ENCODE measurements at regions not wholly inside any gene's neighbourhood (a gene's known extent, or its start where the extent isn't known, plus 50 kb on each side); places are given as distances from the start of the nearest gene placed in this dataset.

DNA sequence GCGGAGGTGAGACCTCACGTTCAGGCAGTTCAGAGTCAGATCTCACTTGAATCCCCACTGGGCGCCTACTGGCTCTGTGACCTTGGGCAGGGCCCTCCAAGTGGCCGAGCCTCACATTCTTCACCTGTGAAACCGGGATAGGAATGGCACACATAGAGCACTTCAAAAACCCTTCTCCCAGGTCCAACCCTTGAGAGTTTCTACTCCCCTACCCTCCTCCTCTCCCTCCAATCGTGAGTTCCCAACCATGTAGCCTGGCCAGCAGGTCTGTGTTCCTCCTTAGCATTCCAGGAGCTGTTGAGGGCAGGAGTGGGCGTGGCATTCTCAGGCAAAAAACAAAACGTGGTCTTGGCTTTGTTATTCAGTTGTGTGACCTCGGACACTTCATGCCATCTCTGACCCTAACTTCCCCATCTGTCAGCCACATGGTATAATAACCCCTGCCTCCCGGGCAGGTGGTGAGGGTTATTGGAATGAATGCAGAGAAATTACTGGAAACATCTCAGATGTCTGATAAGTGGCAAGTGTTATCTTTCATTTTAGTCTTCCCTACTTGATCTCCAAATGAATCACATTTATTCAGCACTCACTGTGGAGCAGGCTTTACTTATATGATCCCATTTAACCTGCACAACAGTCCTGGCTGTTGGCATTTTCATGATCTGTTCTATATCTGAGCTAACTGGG, 112.8 kb upstream of the BOD1 start:
- Histone ChIP-seq H3K36me3 (no peaks in the 10 kb centered on the region), H3K27me3 (no peaks in the 10 kb centered on the region), H3K4me1 (no peaks in the 10 kb centered on the region), H3K27ac (no peak overlapping the region), H3K4me3 (no peak overlapping the region), H3K9me3 (peaks cover 0 to 7% (median 0%) of the 10 kb centered on the region in 3 donors)
- TF ChIP-seq, protein P1, sequence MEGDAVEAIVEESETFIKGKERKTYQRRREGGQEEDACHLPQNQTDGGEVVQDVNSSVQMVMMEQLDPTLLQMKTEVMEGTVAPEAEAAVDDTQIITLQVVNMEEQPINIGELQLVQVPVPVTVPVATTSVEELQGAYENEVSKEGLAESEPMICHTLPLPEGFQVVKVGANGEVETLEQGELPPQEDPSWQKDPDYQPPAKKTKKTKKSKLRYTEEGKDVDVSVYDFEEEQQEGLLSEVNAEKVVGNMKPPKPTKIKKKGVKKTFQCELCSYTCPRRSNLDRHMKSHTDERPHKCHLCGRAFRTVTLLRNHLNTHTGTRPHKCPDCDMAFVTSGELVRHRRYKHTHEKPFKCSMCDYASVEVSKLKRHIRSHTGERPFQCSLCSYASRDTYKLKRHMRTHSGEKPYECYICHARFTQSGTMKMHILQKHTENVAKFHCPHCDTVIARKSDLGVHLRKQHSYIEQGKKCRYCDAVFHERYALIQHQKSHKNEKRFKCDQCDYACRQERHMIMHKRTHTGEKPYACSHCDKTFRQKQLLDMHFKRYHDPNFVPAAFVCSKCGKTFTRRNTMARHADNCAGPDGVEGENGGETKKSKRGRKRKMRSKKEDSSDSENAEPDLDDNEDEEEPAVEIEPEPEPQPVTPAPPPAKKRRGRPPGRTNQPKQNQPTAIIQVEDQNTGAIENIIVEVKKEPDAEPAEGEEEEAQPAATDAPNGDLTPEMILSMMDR (IDR thresholded peaks at IDR 0.05) = no peak
- no peak for TF ChIP-seq POLR2AphosphoS5 (IDR thresholded peaks at IDR 0.05)
- TF ChIP-seq EP300 (IDR thresholded peaks at IDR 0.05) = no peak
- no peak for TF ChIP-seq POLR2A (IDR thresholded peaks at IDR 0.05)
- WGBS, 2 donors (ENCODE audit: low coverage in 1 of 2) = 49 to 63% methylated on average over 3 to 5 of the region's 10 CpGs
- ATAC-seq = no peak

DNA sequence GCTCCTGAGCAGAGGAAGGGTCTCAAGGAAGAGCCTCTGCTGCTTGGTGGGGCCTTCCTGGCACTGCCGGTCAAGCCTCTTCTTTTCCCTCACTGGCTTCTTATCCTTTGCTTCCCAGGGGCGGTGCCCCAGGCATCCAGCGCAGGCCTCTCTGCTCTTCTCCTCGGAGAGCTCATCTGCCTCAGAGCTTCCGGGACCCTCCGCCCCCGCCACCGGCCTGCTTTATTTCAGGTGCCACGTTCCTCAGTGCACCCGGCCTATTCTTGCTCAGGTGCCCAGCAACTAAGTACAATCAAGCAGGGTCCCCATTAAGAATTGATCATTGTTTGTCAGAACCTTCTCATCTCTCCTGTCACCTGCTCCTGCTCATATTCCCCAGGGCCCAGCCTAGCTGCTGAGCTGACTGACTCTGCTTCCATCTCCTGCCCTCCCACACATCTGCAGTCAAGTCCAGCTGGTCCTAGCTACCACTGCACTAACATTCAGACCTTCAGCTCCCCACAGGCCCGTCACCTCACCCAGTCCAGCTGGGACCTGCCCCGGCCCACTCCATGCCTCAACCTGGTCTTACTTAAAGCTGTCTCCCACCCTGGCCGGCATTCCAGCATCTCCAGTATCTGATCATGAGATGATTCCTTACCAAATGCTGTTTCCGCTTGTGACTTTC, 114.3 kb upstream of the BOD1 start:
- ATAC-seq = no peak
- WGBS, 2 donors (ENCODE audit: low coverage in 1 of 2) = 85 to 86% methylated on average over 8 to 13 of the region's 14 CpGs
- no peaks in the 10 kb centered on the region for H3K4me1 ChIP-seq
- H3K27me3 ChIP-seq = no peaks in the 10 kb centered on the region
- TF ChIP-seq EP300 (IDR thresholded peaks at IDR 0.05) (no peak), POLR2AphosphoS5 (IDR thresholded peaks at IDR 0.05) (no peak), POLR2A (IDR thresholded peaks at IDR 0.05) (no peak)
- TF ChIP-seq, protein P1 (IDR thresholded peaks at IDR 0.05) = no peak
- H3K36me3 ChIP-seq = no peaks in the 10 kb centered on the region
- no peak overlapping the region for H3K4me3 ChIP-seq
- peaks cover 0 to 5% (median 0%) of the 10 kb centered on the region in 3 donors for H3K9me3 ChIP-seq
- H3K27ac ChIP-seq = no peak overlapping the region

DNA sequence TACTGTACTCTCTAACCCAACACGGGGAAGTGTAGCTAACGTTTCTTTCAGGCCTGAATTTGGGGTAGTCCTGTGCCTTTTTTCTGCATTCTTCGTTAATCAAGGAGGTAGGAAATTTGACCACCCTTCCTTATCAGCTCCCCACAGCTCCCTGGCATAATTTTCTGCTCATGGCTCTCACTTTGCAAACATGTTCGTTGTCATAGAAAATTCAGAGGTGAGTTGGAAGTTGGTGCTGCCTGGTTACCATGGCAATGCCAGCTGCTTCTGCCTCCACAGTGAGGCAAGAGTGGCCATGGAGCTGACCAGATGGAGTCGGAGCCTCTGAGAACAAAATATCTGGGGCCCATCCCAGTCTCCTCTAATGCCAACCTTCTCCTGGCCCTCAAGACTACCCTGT, 116.6 kb upstream of the BOD1 start:
- Histone ChIP-seq H3K4me3 (no peak overlapping the region), H3K27ac (no peak overlapping the region), H3K9me3 (no peaks in the 10 kb centered on the region), H3K36me3 (no peaks in the 10 kb centered on the region), H3K4me1 (no peaks in the 10 kb centered on the region), H3K27me3 (peaks cover 3% of the 10 kb centered on the region)
- WGBS, 2 donors (ENCODE audit: low coverage in 1 of 2) = 60% methylated on average over 5 of the region's 5 CpGs; no CpG with 5 or more reads in 1 of the 2 donors
- TF ChIP-seq POLR2AphosphoS5 (IDR thresholded peaks at IDR 0.05) = no peak
- no peak for TF ChIP-seq POLR2A (IDR thresholded peaks at IDR 0.05)
- TF ChIP-seq, protein P1 (IDR thresholded peaks at IDR 0.05) = no peak
- TF ChIP-seq EP300 (IDR thresholded peaks at IDR 0.05) = no peak
- ATAC-seq = no peak

- Histone ChIP-seq H3K36me3 (no peaks in the 10 kb centered on the region), H3K27me3 (peaks cover 7% of the 10 kb centered on the region), H3K4me1 (no peaks in the 10 kb centered on the region), H3K9me3 (no peaks in the 10 kb centered on the region), H3K27ac (no peak overlapping the region), H3K4me3 (no peak overlapping the region)
- ATAC-seq = no peak
- WGBS, 2 donors (ENCODE audit: low coverage in 1 of 2) = 69% methylated on average over 4 of the region's 9 CpGs; no CpG with 5 or more reads in 1 of the 2 donors
- TF ChIP-seq, protein P1 (IDR thresholded peaks at IDR 0.05) = no peak
- no peak for TF ChIP-seq POLR2A (IDR thresholded peaks at IDR 0.05)
- no peak for TF ChIP-seq EP300 (IDR thresholded peaks at IDR 0.05)
- no peak for TF ChIP-seq POLR2AphosphoS5 (IDR thresholded peaks at IDR 0.05)
Measured at GRCh38 chr5:173733425-173733824, 117.0 kb upstream of the BOD1 start.
